ENCODE measurements at regions not wholly inside any gene's neighbourhood (a gene's known extent, or its start where the extent isn't known, plus 50 kb on each side); places are given as distances from the start of the nearest gene placed in this dataset.

- no peak overlapping the region for H3K14ac ChIP-seq (ENCODE audit: insufficient read length)
- H2AK5ac ChIP-seq (ENCODE audit: low read depth, low read length), result no peak overlapping the region
- POLR2A ChIA-PET (ENCODE audit: partially characterized antibody), result no interaction called here
- no peak overlapping the region for H2BK20ac ChIP-seq (ENCODE audit: low read length)
- no peaks in the 10 kb centered on the region for H3K23me2 ChIP-seq (ENCODE audit: low read depth, low read length)
- no peaks in the 10 kb centered on the region for H3K79me2 ChIP-seq (ENCODE audit: control insufficient read depth in 1 of 2, insufficient read depth in 2 of 2, low read length in 2 of 2)
- no peak overlapping the region for H2BK12ac ChIP-seq (ENCODE audit: low read depth, low read length)
- H2AFZ ChIP-seq (ENCODE audit: low read length), result no peak overlapping the region
- FAIRE-seq, result no peak
- H3K4me1 ChIP-seq (replicated peaks in 1 of 4; ENCODE audit: control insufficient read depth in 3 of 4, insufficient read depth in 4 of 4, low read length in 3 of 4), result peaks cover 0 to 4% (median 0%) of the 10 kb centered on the region in 4 experiments; a peak in 3 of 7 replicates
- H4K91ac ChIP-seq (replicated peaks; ENCODE audit: insufficient read length, low read length), result no peak overlapping the region
- H4K8ac ChIP-seq (ENCODE audit: extremely low read depth, insufficient read depth, low read length), result no peak overlapping the region
- CTCF ChIA-PET (ENCODE audit: partially characterized antibody), result interaction anchor here (0.9 kb wide), 1 partner anchor 14 kb away, joined by 4 read pairs; no protein-coding TSS in a partner anchor
- H3K56ac ChIP-seq (replicated peaks; ENCODE audit: insufficient read length, low read depth, low read length), result no peak overlapping the region
- no peak overlapping the region for H3K27ac ChIP-seq (ENCODE audit: low read depth, low read length)
- no peak overlapping the region for H3K9ac ChIP-seq (replicated peaks in 1 of 4; ENCODE audit: extremely low read depth in 1 of 4, low read depth in 3 of 4, low read length in 3 of 4)
- H3K4me3 ChIP-seq (ENCODE audit: extremely low read depth in 1 of 4, insufficient read depth in 2 of 4, low read depth in 3 of 4, low read length in 4 of 4), result no peak overlapping the region
- no peak for DNase-seq (ENCODE audit: low read depth in 1 of 2, low spot score in 2 of 2)
- H3K18ac ChIP-seq (ENCODE audit: extremely low read depth, low read length), result no peak overlapping the region
- no peaks in the 10 kb centered on the region for H3K36me3 ChIP-seq (ENCODE audit: control insufficient read depth in 2 of 4, insufficient read depth in 4 of 4, low read length in 3 of 4)
- no peak overlapping the region for H3K23ac ChIP-seq (ENCODE audit: insufficient read length)
- 71% methylated on average over 1 of the region's 1 CpG; no CpG with 5 or more reads in 1 of the 2 experiments for WGBS, 2 experiments (ENCODE audit: extremely low coverage in 1 of 2, insufficient coverage in 1 of 2, insufficient read length in 1 of 2, insufficient replicate concordance in 2 of 2, low coverage in 1 of 2, low lambda C conversion rate in 2 of 2, missing lambda C conversion rate in 1 of 2)
- no peak overlapping the region for H2BK15ac ChIP-seq (ENCODE audit: low read length)
- H3K27me3 ChIP-seq (replicated peaks in 1 of 4; ENCODE audit: control insufficient read depth in 3 of 4, extremely low read depth in 1 of 4, insufficient read depth in 3 of 4, low read length in 3 of 4), result no peaks in the 10 kb centered on the region
- H2BK120ac ChIP-seq (replicated peaks; ENCODE audit: low read depth, low read length), result no peak overlapping the region
- H3K4ac ChIP-seq (replicated peaks; ENCODE audit: insufficient read length, low read depth, low read length), result no peak overlapping the region
- no peaks in the 10 kb centered on the region for H4K20me1 ChIP-seq (replicated peaks in 1 of 2; ENCODE audit: control insufficient read depth in 1 of 2, insufficient read depth in 2 of 2, low read length in 2 of 2)
- no peak overlapping the region for H4K5ac ChIP-seq (ENCODE audit: insufficient read length, low read depth, low read length)
- no peak overlapping the region for H2BK5ac ChIP-seq (ENCODE audit: low read depth, low read length)
- H3K9me3 ChIP-seq (ENCODE audit: insufficient read depth in 2 of 2, low read depth in 1 of 2, low read length in 1 of 2), result no peaks in the 10 kb centered on the region
- no peak overlapping the region for H3K4me2 ChIP-seq (ENCODE audit: insufficient read depth in 1 of 2, low read depth in 2 of 2, low read length in 2 of 2)
- H3K79me1 ChIP-seq (ENCODE audit: low read depth, low read length), result no peaks in the 10 kb centered on the region
- TF ChIP-seq RNF2 (IDR thresholded peaks at IDR 0.05; ENCODE audit: borderline replicate concordance, low read depth, low read length, missing control alignments, poor library complexity, severe bottlenecking) (no peak), SIRT6 (IDR thresholded peaks at IDR 0.05; ENCODE audit: low read length) (no peak), YY1 (IDR thresholded peaks at IDR 0.05; ENCODE audit: low read depth, low read length) (no peak), SUZ12 (IDR thresholded peaks at IDR 0.05; ENCODE audit: low read length) (no peak), TAF7 (optimal IDR thresholded peaks at IDR 0.05; ENCODE audit: borderline replicate concordance, low read depth, low read length) (no peak), SIX5 (IDR thresholded peaks at IDR 0.05; ENCODE audit: low read depth, low read length) (no peak), ZNF274 (IDR thresholded peaks at IDR 0.05; ENCODE audit: borderline replicate concordance, extremely low read depth, low read length) (no peak), TEAD4 (IDR thresholded peaks at IDR 0.05; ENCODE audit: low read depth, low read length) (no peak), RAD21 (IDR thresholded peaks at IDR 0.05 in 1 of 2, conservative IDR thresholded peaks at IDR 0.05 in 1 of 2; ENCODE audit: low read depth in 2 of 2, low read length in 2 of 2) (no peak), USF2 (IDR thresholded peaks at IDR 0.05; ENCODE audit: low read length) (no peak), SP4 (IDR thresholded peaks at IDR 0.05; ENCODE audit: low read length) (no peak), RXRA (IDR thresholded peaks at IDR 0.05; ENCODE audit: insufficient read depth, low read depth, low read length) (no peak), CEBPB (IDR thresholded peaks at IDR 0.05; ENCODE audit: low read depth, low read length) (no peak), TCF12 (IDR thresholded peaks at IDR 0.05; ENCODE audit: low read depth, low read length) (no peak), HDAC6 (IDR thresholded peaks at IDR 0.05; ENCODE audit: low read depth, low read length) (no peak)
These were observed 231.2 kb upstream of the TPRG1 start for GRCh38 chr3:188940573-188940932.
